NCI-H1417 (cell line): ENCODE measurements at regions not wholly inside any gene's neighbourhood (a gene's known extent, or its start where the extent isn't known, plus 50 kb on each side); places are given as distances from the start of the nearest gene placed in this dataset.

Experiments
- DNase-seq, 3 experiments: peaks; one replicate each; lab custom pipeline; 2025; lab: John Stamatoyannopoulos, UW

DNA sequence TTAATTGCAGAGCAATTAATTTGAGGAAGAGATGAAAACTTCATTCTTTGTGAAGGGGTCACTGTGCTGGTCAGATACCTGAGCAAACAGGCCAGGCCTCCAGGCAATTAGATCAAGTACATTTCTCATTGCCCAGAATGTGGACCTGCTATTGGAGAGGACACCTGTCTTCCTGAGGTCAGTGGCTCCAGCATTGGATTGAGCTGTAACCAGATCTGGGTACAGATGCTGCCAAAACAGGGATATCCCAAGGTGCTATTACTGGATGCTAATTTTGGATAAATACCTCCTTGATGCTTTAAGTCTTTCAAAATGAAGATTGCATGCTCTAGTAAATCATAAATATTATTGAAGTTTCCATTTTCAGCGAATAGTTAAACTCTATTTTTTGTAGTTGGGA is 131.5 kb downstream of the FAM161A start:
- DNase-seq: peak in 1 of 3 experiments; percentile 25

- no peak for DNase-seq
Observed at GRCh38 chr2:61721382-61721781, 132.5 kb downstream of the FAM161A start.

DNA sequence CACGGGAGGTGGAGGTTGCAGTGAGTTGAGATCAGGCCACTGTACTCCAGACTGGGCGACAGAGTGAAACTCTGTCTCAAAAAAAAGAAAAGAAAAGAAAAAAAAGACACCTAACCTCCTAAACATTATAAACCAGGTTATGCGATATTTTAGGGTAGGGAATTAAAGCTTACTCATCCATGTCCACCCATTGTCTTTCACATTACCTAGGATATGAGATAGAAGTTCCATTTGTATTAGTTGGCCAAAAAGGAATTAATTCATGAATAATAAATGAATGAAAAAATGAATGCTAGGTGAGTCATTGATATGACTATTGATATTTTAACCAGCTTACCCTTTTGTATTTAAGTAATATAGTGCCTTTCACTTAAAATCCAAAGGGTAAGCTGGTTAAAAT is 132.9 kb downstream of the FAM161A start:
- DNase-seq: no peak

DNA sequence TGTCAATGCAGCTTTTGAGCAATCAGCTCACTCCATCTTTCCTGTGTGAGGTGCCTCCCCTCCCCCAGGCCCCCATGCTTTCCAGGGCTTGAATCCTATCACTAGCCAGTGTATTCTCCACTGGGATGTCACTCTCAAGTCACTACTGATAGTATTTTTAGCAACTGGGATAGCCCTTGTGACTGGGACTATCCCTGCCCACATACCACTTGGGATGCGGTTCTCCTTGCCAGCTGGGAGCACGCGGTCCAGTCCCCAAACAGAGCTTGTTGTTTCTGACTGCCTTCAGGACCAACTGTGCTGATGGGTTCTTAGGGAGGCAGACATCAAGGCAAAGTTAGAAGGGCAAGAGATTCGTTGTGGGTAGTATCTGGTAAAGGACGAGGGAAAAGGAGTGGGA is 134.9 kb downstream of the FAM161A start:
- no peak for DNase-seq

DNA sequence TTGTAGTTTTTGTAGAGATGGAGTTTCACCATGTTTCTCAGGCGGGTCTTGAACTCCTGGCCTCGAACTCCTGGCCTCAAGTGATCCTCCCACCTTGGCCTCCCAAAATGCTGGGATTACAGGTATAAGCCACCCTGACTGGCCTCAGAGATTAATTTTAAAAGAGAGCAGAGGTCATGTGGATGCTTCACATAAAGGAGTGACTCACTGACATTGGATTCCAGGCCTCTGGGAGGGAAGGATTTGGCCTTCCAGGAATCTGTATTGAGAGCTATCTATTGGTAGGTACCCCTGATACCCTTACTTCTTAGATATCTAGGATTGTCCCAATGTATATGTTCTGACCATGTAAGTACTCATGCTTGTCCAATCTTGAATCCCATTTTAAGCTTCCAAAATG is 138.4 kb downstream of the FAM161A start:
- no peak for DNase-seq

GRCh38 chr2:61714210-61714609 is 139.7 kb downstream of the FAM161A start:
- no peak for DNase-seq

- no peak for DNase-seq
Observed at GRCh38 chr2:61713457-61713856, 140.4 kb downstream of the FAM161A start.

DNA sequence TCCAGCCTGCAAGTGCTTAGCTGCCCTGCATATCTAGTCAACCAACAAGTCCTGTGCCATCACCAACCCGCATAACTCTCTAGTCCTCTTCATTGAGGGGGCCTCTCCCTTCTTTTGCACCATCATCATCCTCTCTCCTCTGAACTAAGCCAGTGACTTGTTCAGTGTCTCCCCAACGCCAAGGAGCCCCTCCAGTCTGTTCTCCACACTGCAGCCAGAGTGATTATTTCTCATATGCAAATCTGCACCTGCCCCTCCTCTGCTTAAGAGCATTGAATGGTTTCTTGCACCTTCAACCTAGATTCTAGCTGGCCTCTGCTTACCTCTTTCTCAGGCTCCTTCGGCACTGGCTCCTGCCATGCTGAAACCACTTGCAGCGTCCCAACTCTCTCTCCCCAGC is 141.8 kb downstream of the FAM161A start:
- no peak for DNase-seq

DNA sequence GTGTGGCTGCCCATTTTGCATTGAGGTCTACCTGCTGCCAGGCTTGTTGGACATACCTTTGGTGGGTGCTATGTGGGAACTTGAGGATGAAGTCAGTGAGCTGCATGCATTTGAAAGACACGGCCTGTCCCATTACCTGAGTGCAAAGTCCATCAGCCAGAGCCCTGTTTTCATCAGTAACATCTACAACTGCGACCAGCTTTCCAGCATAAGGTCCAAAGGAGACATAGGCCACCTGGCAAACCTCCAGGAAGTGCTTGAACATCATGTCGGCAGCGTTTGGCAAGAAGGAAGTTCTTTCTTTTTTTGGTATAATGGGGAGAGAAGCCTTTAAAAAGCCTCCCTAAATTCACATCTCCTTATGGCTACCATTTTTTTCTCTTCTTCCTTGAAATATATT is 143.1 kb downstream of the FAM161A start:
- DNase-seq: peak in 1 of 3 experiments; percentile 24

- peak; percentile 77 to 95 (median 94) for DNase-seq
Observed at GRCh38 chr2:61707984-61708852, 145.6 kb downstream of the FAM161A start.

- peak; percentile 20 to 75 (median 40) for DNase-seq
Observed at GRCh38 chr2:61705625-61706024, 148.2 kb downstream of the FAM161A start.

DNA sequence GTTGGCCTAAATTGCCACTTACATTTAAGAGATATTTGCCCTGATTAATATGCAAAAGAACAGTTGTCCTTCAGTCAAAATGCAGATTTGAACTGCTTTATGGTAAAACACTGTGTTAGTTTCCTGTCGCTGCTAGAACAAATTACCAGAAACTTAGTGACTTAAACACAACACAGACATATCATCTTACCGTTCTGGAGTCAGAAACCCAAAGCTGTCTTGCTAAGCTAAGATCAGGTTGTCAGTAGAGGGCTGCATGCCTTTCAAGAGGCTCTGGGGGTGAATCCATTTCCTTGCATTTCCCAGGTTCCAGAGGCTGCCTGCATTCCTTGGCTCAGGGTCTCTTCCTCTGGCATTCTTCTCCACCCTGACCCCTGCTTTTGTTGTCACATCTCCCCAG is 149.5 kb downstream of the FAM161A start:
- no peak for DNase-seq

DNA sequence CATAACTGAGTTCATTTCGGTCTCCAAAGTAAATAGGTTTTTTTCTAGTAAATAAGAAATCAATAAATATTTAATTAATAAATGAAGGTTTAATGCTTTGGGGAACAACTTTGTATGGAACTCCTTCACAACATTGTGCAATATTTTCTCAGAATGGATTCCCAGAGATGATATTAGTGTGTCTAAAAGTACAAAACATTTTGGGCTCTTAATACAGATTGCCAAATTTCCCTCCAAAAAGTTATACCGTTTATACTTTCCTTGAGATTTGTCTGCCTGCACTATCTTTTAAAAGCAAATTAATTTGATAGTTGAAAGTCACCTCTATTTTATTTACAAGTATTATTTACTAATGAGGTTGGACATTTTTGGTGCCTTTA is 151.8 kb downstream of the FAM161A start:
- no peak for DNase-seq

DNA sequence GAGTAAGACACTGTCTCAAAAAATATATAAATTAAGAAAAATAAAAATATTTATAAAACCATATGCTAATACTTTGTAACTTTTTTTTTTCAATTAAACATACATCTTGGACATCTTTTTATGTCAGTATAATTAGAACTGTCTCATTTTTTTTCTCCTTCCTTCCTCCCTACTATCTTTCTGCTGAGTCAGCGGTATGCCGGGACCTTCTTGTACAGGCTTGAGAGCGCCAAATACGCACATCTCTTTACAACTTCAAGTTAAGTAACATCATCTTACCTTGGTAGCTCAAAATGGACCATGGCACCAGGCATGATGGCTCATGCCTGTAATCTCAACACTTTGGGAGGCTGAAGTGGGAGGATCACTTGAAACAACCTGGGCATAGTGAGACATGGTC is 153.4 kb downstream of the FAM161A start:
- DNase-seq: no peak

DNA sequence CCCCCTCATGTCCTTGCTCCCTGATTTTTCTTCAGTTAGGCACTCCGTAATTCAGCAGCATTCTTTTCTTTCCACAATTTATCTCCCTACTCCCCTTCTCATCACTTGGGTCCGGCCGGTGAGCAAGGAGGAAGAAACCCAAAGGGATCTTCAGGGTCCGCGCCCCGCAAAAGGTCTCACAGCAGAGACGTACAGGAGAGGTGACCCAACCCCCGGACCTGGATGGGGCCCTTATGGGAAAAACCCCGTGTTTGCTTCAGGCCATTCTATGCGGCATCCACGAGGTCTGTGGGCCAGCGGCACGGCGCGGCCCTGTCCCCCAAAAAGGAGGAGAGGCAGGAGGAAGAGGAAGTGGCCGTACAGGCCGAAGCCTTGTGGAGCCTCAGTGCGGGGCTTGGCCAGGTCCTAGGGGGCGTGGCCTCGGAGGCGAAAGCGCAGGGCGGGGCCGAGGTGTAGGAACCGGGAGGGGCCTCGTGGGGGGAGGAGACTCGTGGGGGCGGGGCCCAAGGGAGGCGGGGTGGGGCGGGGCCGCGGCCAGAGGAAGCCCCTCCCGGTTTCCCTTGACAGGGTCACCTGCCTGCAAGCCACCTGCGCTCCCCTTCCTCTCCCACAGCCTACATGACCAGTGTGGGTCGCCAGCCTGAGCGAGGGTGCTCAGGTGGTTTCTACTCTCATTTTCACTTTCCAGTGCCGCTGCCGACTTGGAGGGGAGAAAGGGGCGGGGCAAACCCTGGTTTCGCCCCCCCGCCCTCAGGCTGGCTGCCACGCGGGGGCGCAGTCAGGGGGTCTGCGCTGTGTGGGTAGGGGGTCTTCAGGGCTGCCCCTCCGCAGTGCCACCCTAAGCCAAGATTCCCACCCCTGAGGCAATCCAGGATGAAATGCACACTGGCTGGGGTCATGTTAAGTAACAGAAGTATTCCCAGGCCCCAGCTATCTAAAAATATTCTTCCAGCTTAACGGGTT is 156.4 kb upstream of the XPO1 start:
- DNase-seq: peak; percentile 36 to 93 (median 70)

GRCh38 chr2:61693744-61694143 is 155.6 kb upstream of the XPO1 start:
- DNase-seq: no peak

DNA sequence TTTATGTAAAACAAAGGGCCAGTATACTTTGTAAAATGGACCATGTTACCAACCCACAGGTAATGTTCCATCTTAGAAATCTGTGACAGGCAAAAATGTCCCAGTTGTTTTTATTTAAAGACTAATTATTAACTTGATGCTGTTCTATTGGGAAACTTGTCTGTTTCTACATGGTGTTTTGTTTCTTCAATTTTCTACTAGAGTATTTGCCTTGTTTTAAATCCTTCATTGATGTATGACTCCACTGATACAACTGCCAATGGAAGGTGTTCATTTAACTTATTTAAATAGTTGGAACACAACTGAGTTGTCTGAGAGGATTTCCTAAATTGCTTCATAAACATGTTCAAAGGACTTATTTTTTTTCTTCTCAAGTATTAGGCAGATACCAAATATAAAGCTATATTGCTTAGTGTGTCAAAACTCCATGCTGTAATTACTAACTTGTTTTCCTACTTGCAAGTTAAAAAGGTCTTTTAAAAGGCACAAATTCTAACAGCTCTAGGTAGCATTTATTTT is 152.0 kb upstream of the XPO1 start:
- DNase-seq: no peak

- no peak for DNase-seq
Observed at GRCh38 chr2:61689568-61689967, 151.4 kb upstream of the XPO1 start.

- DNase-seq: no peak
Observed at GRCh38 chr2:61688369-61689334, 150.5 kb upstream of the XPO1 start.

DNA sequence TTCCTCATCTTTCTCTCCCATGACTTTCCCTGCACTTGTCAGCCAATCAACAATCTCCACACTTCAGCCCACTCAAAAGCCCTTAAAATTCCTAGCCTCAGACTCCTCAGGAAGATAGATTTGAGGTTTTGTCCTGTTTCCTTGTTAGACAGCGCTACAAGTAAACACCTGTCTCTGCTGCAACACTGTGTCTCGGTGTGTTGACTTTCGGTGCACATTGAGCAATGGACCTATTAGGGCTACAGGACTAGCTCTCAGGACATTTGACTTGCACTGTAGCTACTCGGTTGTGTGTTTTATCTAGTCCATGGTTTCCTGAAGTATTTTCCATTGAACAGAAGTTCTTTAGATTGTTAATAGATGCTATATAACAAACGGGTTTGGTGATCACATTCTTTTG is 140.9 kb upstream of the XPO1 start:
- DNase-seq: peak in 1 of 3 experiments; percentile 25

DNA sequence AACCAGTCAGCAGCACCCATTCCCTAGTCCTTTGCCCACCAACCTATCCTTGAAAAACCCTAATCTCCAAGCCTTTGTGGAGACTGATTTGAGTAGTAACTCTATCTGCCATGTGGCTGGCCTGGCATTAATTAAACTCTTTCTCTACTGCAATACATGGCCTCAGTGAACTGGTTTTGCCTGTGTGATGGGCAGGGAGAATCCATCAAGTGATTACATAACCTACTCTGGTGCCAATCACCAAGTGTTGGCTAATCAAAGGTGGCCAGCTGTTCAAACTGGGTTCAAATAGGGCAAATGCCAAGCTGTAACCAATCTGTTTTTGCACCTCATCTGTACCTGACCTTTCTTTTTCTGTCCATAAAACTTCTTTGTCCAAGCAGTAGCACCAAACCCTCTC is 139.8 kb upstream of the XPO1 start:
- DNase-seq: no peak
